CD4-positive, CD25-positive, alpha-beta regulatory T cell (primary cell): ENCODE measurements at regions not wholly inside any gene's neighbourhood (a gene's known extent, or its start where the extent isn't known, plus 50 kb on each side); places are given as distances from the start of the nearest gene placed in this dataset.

Source experiments
- ATAC-seq, 2 donors: fragments of 150-1000 bp; cut with Tn5 transposase; one replicate each; pipeline ENCODE4 v1.10.0; 2021; ENCODE audit warnings: low read depth in 2 of 2, moderate number of reproducible peaks in 2 of 2, moderate library complexity in 1 of 2
- DNase-seq, 3 donors: peaks; one replicate each; pipeline versions ENCODE4 v3.0.0 to v3.0.0-alpha.2; 2012 to 2022; ENCODE audit warnings: mixed read lengths in 1 of 3
- H3K27ac ChIP-seq: one replicate; pipeline ENCODE4 v1.7.0; 2013; ENCODE audit warnings: mild to moderate bottlenecking, low read length; ENCODE audit not compliant: insufficient read depth, poor library complexity, severe bottlenecking
- H3K27me3 ChIP-seq: one replicate; pipeline ENCODE4 v1.7.0; 2013; ENCODE audit warnings: low read length; ENCODE audit not compliant: control insufficient read depth, insufficient read depth
- H3K36me3 ChIP-seq: one replicate; pipeline ENCODE4 v1.7.0; 2013; ENCODE audit warnings: mild to moderate bottlenecking, low read length, moderate library complexity; ENCODE audit not compliant: control insufficient read depth, insufficient read depth
- H3K4me1 ChIP-seq: 2 replicates; pipeline ENCODE4 v1.7.0; 2013; ENCODE audit warnings: mild to moderate bottlenecking, low read length; ENCODE audit not compliant: insufficient read depth, control insufficient read depth, poor library complexity, severe bottlenecking
- H3K4me3 ChIP-seq: one replicate; pipeline ENCODE4 v1.7.0; 2013; ENCODE audit warnings: low read depth, mild to moderate bottlenecking, low read length, moderate library complexity
- H3K9me3 ChIP-seq, 2 experiments: 1 replicate in 1 of 2; 2 replicates in 1 of 2; pipeline ENCODE4 v1.7.0; 2013; ENCODE audit warnings: low read length in 2 of 2, mild to moderate bottlenecking in 1 of 2, moderate library complexity in 1 of 2; ENCODE audit not compliant: control insufficient read depth in 2 of 2
- H3K27ac Mint-ChIP-seq, 3 donors: one replicate each; pipeline ENCODE4 v1.8.0; 2020 to 2022; ENCODE audit warnings: mild to moderate bottlenecking in 3 of 3, mixed read lengths in 3 of 3, moderate library complexity in 2 of 3
- H3K27me3 Mint-ChIP-seq: one replicate; pipeline ENCODE4 v1.8.0; 2022; ENCODE audit warnings: mild to moderate bottlenecking, mixed read lengths
- H3K36me3 Mint-ChIP-seq: one replicate; pipeline ENCODE4 v1.8.0; 2020; ENCODE audit warnings: mixed read lengths
- H3K4me1 Mint-ChIP-seq, 4 donors: one replicate each; pipeline ENCODE4 v1.8.0; 2020 to 2022; ENCODE audit warnings: mixed read lengths in 4 of 4, mild to moderate bottlenecking in 1 of 4
- H3K4me3 Mint-ChIP-seq, 4 donors: one replicate each; pipeline ENCODE4 v1.8.0; 2020 to 2022; ENCODE audit warnings: mild to moderate bottlenecking in 4 of 4, mixed read lengths in 4 of 4, moderate library complexity in 3 of 4
- H3K9me3 Mint-ChIP-seq, 7 donors: one replicate each; pipeline ENCODE4 v1.8.0; 2020 to 2022; ENCODE audit warnings: mixed read lengths in 7 of 7, mild to moderate bottlenecking in 3 of 7, moderate library complexity in 2 of 7

- no peaks in the 10 kb centered on the region for H3K36me3 Mint-ChIP-seq
- DNase-seq (no peak), ATAC-seq (no peak)
- H3K4me1 ChIP-seq: no peaks in the 10 kb centered on the region
- H3K27ac ChIP-seq: no peak overlapping the region
- H3K4me3 ChIP-seq: no peak overlapping the region
- H3K9me3 Mint-ChIP-seq: peaks cover 0 to 2% (median 0%) of the 10 kb centered on the region in 7 donors
- H3K36me3 ChIP-seq: no peaks in the 10 kb centered on the region
- H3K27me3 Mint-ChIP-seq: peaks cover 4% of the 10 kb centered on the region
- no peaks in the 10 kb centered on the region for H3K4me1 Mint-ChIP-seq
- H3K27ac Mint-ChIP-seq: no peak overlapping the region
- no peaks in the 10 kb centered on the region for H3K27me3 ChIP-seq
- H3K9me3 ChIP-seq: no peaks in the 10 kb centered on the region
- H3K4me3 Mint-ChIP-seq: no peak overlapping the region
Measured at GRCh38 chr9:99357575-99357974, 135.5 kb downstream of the SEC61B start.

GRCh38 chr9:99358668-99359067 is 136.6 kb downstream of the SEC61B start:
- Mint-ChIP-seq H3K36me3 (no peaks in the 10 kb centered on the region), H3K27ac (no peak overlapping the region), H3K9me3 (peaks cover 0 to 2% (median 0%) of the 10 kb centered on the region in 7 donors), H3K4me1 (no peaks in the 10 kb centered on the region), H3K4me3 (no peak overlapping the region), H3K27me3 (peaks cover 4% of the 10 kb centered on the region)
- H3K27ac ChIP-seq: no peak overlapping the region
- H3K27me3 ChIP-seq: no peaks in the 10 kb centered on the region
- no peaks in the 10 kb centered on the region for H3K4me1 ChIP-seq
- H3K36me3 ChIP-seq: no peaks in the 10 kb centered on the region
- DNase-seq (no peak), ATAC-seq (no peak)
- H3K9me3 ChIP-seq: no peaks in the 10 kb centered on the region
- no peak overlapping the region for H3K4me3 ChIP-seq

DNA sequence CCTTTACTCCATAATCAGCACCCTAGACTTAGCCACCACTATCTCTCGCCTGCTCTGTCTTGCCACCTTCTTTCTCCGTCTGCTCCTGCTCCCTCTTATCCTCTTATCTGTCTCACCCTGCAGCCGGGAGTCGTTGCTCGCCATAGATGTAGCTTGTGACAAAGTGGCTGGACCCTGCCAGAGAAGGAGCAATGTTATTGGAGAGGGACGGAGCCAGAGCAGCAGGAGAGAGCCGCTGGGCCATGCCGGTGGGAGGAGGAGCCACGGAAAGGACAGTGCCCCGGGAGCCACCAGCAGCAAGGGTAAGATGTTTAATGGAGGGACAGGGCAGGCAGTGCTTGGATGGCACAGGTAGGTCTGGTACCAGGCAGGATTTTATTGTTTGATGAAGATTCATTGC is 137.3 kb downstream of the SEC61B start:
- Histone ChIP-seq H3K9me3 (no peaks in the 10 kb centered on the region), H3K36me3 (no peaks in the 10 kb centered on the region), H3K4me3 (no peak overlapping the region), H3K27ac (no peak overlapping the region), H3K27me3 (no peaks in the 10 kb centered on the region), H3K4me1 (no peaks in the 10 kb centered on the region)
- Mint-ChIP-seq H3K4me3 (no peak overlapping the region), H3K36me3 (no peaks in the 10 kb centered on the region), H3K4me1 (no peaks in the 10 kb centered on the region), H3K27ac (no peak overlapping the region), H3K9me3 (peaks cover 0 to 2% (median 0%) of the 10 kb centered on the region in 7 donors), H3K27me3 (peaks cover 4% of the 10 kb centered on the region)
- DNase-seq (no peak), ATAC-seq (no peak)

GRCh38 chr9:99360026-99360425 is 137.9 kb downstream of the SEC61B start:
- H3K27me3 Mint-ChIP-seq: peaks cover 4% of the 10 kb centered on the region
- no peaks in the 10 kb centered on the region for H3K9me3 ChIP-seq
- no peak overlapping the region for H3K4me3 Mint-ChIP-seq
- H3K4me1 ChIP-seq: no peaks in the 10 kb centered on the region
- no peaks in the 10 kb centered on the region for H3K36me3 ChIP-seq
- H3K4me3 ChIP-seq: no peak overlapping the region
- H3K27ac ChIP-seq: no peak overlapping the region
- H3K9me3 Mint-ChIP-seq: peaks cover 0 to 2% (median 0%) of the 10 kb centered on the region in 7 donors
- H3K4me1 Mint-ChIP-seq: peaks cover 0 to 2% (median 0%) of the 10 kb centered on the region in 4 donors
- H3K36me3 Mint-ChIP-seq: no peaks in the 10 kb centered on the region
- H3K27me3 ChIP-seq: no peaks in the 10 kb centered on the region
- no peak for DNase-seq
- H3K27ac Mint-ChIP-seq: no peak overlapping the region
- ATAC-seq: no peak

DNA sequence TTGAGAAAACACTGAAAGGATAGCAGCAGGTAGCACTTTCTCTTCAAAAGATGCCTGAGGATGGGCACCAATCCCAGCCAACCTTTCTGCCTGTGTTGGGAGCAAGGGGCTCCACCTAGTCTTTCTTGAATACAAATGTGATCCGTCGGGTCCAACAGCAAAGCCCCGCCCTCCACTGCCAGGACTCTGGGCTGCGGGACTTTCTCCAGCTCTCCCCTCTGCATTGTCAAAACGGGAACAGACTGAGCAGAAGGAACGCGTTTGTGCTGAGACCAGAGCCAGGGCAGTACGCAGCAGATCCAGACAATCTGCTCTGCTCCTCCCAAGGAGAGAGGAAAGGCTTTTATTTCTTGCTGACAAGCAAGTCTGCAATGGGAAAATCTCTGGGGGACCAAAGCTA is 139.7 kb downstream of the SEC61B start:
- Histone ChIP-seq H3K4me1 (no peaks in the 10 kb centered on the region), H3K9me3 (no peaks in the 10 kb centered on the region), H3K27ac (no peak overlapping the region), H3K4me3 (no peak overlapping the region), H3K36me3 (no peaks in the 10 kb centered on the region), H3K27me3 (no peaks in the 10 kb centered on the region)
- Mint-ChIP-seq H3K27ac (no peak overlapping the region), H3K9me3 (peaks cover 0 to 2% (median 0%) of the 10 kb centered on the region in 7 donors), H3K27me3 (peaks cover 4% of the 10 kb centered on the region), H3K4me1 (peaks cover 0 to 2% (median 0%) of the 10 kb centered on the region in 4 donors), H3K36me3 (no peaks in the 10 kb centered on the region), H3K4me3 (no peak overlapping the region)
- ATAC-seq (no peak), DNase-seq (no peak)

DNA sequence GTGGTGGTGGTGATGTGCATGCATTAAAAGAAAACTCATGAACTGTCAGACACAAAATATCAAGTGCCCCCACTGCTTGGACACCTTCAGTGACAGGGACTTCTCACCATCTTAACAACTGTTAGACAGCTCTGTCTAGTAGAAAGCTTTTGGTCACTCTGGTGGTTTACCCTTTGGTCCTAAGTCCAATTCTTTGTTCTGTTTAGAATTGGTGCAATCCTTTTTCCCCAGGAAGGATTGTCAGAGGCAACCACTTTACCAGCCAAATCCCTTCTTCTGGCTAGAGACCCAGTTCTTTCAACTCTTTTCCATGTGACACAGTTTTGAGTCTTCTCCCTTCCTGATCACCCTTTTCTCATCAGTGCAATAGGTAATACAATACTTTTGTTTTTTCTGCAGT is 140.2 kb downstream of the SEC61B start:
- Mint-ChIP-seq H3K9me3 (peaks cover 0 to 2% (median 0%) of the 10 kb centered on the region in 7 donors), H3K27ac (no peak overlapping the region), H3K4me3 (no peak overlapping the region), H3K4me1 (peaks cover 0 to 2% (median 0%) of the 10 kb centered on the region in 4 donors), H3K27me3 (peaks cover 8% of the 10 kb centered on the region), H3K36me3 (no peaks in the 10 kb centered on the region)
- no peak overlapping the region for H3K4me3 ChIP-seq
- H3K4me1 ChIP-seq: no peaks in the 10 kb centered on the region
- H3K27me3 ChIP-seq: peaks cover under 1% of the 10 kb centered on the region
- H3K9me3 ChIP-seq: no peaks in the 10 kb centered on the region
- ATAC-seq (no peak), DNase-seq (no peak)
- H3K27ac ChIP-seq: no peak overlapping the region
- no peaks in the 10 kb centered on the region for H3K36me3 ChIP-seq

GRCh38 chr9:99363509-99363908 is 141.4 kb downstream of the SEC61B start:
- Histone ChIP-seq H3K27ac (no peak overlapping the region), H3K4me1 (no peaks in the 10 kb centered on the region), H3K27me3 (peaks cover 3% of the 10 kb centered on the region), H3K9me3 (no peaks in the 10 kb centered on the region), H3K36me3 (no peaks in the 10 kb centered on the region), H3K4me3 (no peak overlapping the region)
- DNase-seq: no peak
- H3K4me1 Mint-ChIP-seq: peaks cover 0 to 7% (median 6%) of the 10 kb centered on the region in 4 donors
- peaks cover 5% of the 10 kb centered on the region for H3K27me3 Mint-ChIP-seq
- no peak for ATAC-seq
- no peak overlapping the region for H3K4me3 Mint-ChIP-seq
- H3K36me3 Mint-ChIP-seq: no peaks in the 10 kb centered on the region
- H3K9me3 Mint-ChIP-seq: peaks cover 0 to 2% (median 0%) of the 10 kb centered on the region in 7 donors
- no peak overlapping the region for H3K27ac Mint-ChIP-seq

DNA sequence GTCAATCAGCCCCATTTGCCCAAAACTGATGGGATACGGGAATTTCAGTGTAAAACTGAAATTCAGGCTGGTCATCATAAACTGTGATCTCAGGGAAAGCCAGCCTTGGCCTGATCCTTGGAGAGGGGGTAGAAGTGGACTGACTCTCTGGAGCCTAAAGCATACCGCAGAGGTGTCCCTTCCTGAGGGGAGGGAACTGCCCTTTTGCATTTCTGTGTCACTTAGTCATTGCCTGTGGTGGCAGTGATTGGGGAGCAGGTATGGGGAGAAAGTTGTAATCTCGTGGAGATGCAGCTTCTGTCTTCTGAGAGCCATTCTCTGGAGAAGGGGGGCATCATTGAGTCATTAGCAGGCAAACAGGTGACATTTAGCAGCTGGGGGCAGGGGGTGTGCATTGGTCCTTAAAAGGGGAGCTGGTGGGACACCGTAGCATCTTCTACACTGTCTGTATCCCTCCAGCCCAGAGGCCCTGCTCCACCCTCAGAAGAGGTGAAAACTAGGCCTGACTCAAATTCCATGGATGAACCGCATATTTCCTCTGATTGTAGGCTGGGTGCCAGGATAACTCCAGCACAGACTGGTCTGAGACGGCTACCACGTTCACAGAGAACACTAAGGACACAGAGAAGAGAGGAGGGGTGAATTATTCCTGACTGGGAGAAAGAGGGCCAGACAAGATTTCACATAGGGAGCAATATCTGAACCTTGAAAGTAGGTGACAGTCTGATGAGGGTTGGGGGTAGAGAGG is 143.3 kb downstream of the SEC61B start:
- no peak for DNase-seq
- Histone ChIP-seq H3K4me1 (no peaks in the 10 kb centered on the region), H3K9me3 (no peaks in the 10 kb centered on the region), H3K27me3 (peaks cover 3% of the 10 kb centered on the region), H3K4me3 (no peak overlapping the region), H3K27ac (no peak overlapping the region), H3K36me3 (no peaks in the 10 kb centered on the region)
- peaks cover 0 to 2% (median 0%) of the 10 kb centered on the region in 7 donors for H3K9me3 Mint-ChIP-seq
- H3K4me3 Mint-ChIP-seq: no peak overlapping the region
- ATAC-seq: no peak
- no peaks in the 10 kb centered on the region for H3K36me3 Mint-ChIP-seq
- no peak overlapping the region for H3K27ac Mint-ChIP-seq
- peaks cover 0 to 16% (median 9%) of the 10 kb centered on the region in 4 donors for H3K4me1 Mint-ChIP-seq
- H3K27me3 Mint-ChIP-seq: peaks cover 18% of the 10 kb centered on the region
